AG09309 (cell line): ENCODE measurements at regions not wholly inside any gene's neighbourhood (a gene's known extent, or its start where the extent isn't known, plus 50 kb on each side); places are given as distances from the start of the nearest gene placed in this dataset.

ENCODE experiments used
- DNase-seq: peaks from one replicate; pipeline ENCODE4 v3.0.0-alpha.2; 2010; ENCODE audit warnings: low read depth
- H3K4me3 ChIP-seq: 2 replicates; pipeline ENCODE4 v1.5.1; 2011; ENCODE audit warnings: mild to moderate bottlenecking, low read depth, low read length, moderate library complexity; ENCODE audit not compliant: control insufficient read depth
- CTCF ChIP-seq: IDR thresholded peaks from 2 replicates; pipeline ENCODE4 v1.5.1; 2011; ENCODE audit warnings: mild to moderate bottlenecking, low read depth, low read length, inconsistent platforms; ENCODE audit not compliant: insufficient read depth, control insufficient read depth; ENCODE audit errors: missing control alignments

- DNase-seq, result no peak
- no peak for TF ChIP-seq CTCF
- H3K4me3 ChIP-seq, result no peak overlapping the region
Measured at GRCh38 chr5:133700251-133700650, 87.9 kb upstream of the FSTL4 start.

- no peak for DNase-seq
- TF ChIP-seq CTCF, result no peak
- H3K4me3 ChIP-seq, result no peak overlapping the region
Measured at GRCh38 chr5:133698646-133699526, 86.5 kb upstream of the FSTL4 start.

- no peak overlapping the region for H3K4me3 ChIP-seq
- no peak for TF ChIP-seq CTCF
- DNase-seq, result no peak
Measured at GRCh38 chr5:133698259-133698554, 85.9 kb upstream of the FSTL4 start.

- no peak overlapping the region for H3K4me3 ChIP-seq
- no peak for TF ChIP-seq CTCF
- DNase-seq, result no peak
Measured at GRCh38 chr5:133697536-133698258, 85.4 kb upstream of the FSTL4 start.

- no peak overlapping the region for H3K4me3 ChIP-seq
- TF ChIP-seq CTCF, result no peak
- DNase-seq, result no peak
Measured at GRCh38 chr5:133696782-133697507, 84.6 kb upstream of the FSTL4 start.

- no peak for TF ChIP-seq CTCF
- no peak overlapping the region for H3K4me3 ChIP-seq
- no peak for DNase-seq
Measured at GRCh38 chr5:133696006-133696584, 83.8 kb upstream of the FSTL4 start.
